ENCODE measurements at regions not wholly inside any gene's neighbourhood (a gene's known extent, or its start where the extent isn't known, plus 50 kb on each side); places are given as distances from the start of the nearest gene placed in this dataset.

GRCh38 chr1:60245324-60245723, 171.8 kb upstream of the C1orf87 start:
- ATAC-seq (no peak), DNase-seq (no peak)
- H3K27me3 Mint-ChIP-seq, result no peaks in the 10 kb centered on the region
- H3K36me3 Mint-ChIP-seq (ENCODE audit: low read depth), result no peaks in the 10 kb centered on the region
- H3K27ac Mint-ChIP-seq, result no peak overlapping the region
- H3K4me1 Mint-ChIP-seq, result no peaks in the 10 kb centered on the region
- no peaks in the 10 kb centered on the region for H3K9me3 ChIP-seq (ENCODE audit: control insufficient read depth, low read length, poor library complexity, severe bottlenecking)
- H3K4me3 Mint-ChIP-seq, result no peak overlapping the region

DNA sequence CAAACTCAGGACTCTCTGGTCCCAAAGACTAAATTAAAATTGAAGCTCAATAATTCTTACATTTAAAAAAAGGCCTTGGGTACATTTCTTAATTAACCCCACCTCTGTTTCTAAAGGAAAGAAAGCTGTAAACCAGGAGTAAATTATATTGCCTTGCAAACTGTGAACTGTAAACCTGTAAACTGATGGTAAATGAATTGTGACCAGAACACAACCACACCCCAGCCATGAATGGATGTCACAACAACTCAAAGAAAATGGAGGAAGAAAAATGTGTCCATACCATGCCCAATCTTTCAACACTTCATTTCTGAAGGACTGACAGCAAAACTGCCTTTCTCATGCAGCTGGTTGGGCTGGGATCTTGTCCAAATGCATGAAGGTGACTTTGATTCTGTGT, 171.3 kb upstream of the C1orf87 start:
- H3K9me3 ChIP-seq (ENCODE audit: control insufficient read depth, low read length, poor library complexity, severe bottlenecking), result no peaks in the 10 kb centered on the region
- no peaks in the 10 kb centered on the region for H3K27me3 Mint-ChIP-seq
- H3K27ac Mint-ChIP-seq, result no peak overlapping the region
- H3K4me3 Mint-ChIP-seq, result no peak overlapping the region
- no peaks in the 10 kb centered on the region for H3K36me3 Mint-ChIP-seq (ENCODE audit: low read depth)
- DNase-seq, result no peak
- H3K4me1 Mint-ChIP-seq, result no peaks in the 10 kb centered on the region
- no peak for ATAC-seq

- Mint-ChIP-seq H3K36me3 (ENCODE audit: low read depth) (no peaks in the 10 kb centered on the region), H3K4me1 (no peaks in the 10 kb centered on the region), H3K27me3 (no peaks in the 10 kb centered on the region), H3K4me3 (no peak overlapping the region), H3K27ac (no peak overlapping the region)
- no peak for ATAC-seq
- no peak for DNase-seq
- no peaks in the 10 kb centered on the region for H3K9me3 ChIP-seq (ENCODE audit: control insufficient read depth, low read length, poor library complexity, severe bottlenecking)
Measured at GRCh38 chr1:60235275-60235674, 161.7 kb upstream of the C1orf87 start.

DNA sequence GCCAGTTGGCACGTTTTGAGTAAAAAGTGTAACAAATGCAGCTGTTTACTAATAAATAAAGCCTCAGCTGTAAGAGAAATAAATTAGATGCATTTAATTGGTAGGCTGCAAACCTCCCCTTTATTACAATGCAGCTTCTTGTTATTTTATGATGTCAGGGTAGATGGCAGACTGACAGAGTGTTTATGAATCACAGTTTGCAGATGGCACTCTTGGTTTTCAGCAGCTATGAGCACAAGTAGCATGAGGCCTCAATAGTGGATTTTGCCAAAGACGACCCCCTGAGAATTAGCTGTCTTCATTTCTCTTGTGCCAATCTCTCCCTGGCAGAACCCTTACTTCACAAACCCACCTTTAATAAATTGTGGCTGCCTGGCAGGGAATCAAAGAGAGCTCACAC, 161.2 kb upstream of the C1orf87 start:
- DNase-seq, result no peak
- H3K27ac Mint-ChIP-seq, result no peak overlapping the region
- no peak for ATAC-seq
- H3K36me3 Mint-ChIP-seq (ENCODE audit: low read depth), result no peaks in the 10 kb centered on the region
- H3K4me3 Mint-ChIP-seq, result no peak overlapping the region
- H3K9me3 ChIP-seq (ENCODE audit: control insufficient read depth, low read length, poor library complexity, severe bottlenecking), result no peaks in the 10 kb centered on the region
- H3K4me1 Mint-ChIP-seq, result no peaks in the 10 kb centered on the region
- no peaks in the 10 kb centered on the region for H3K27me3 Mint-ChIP-seq

DNA sequence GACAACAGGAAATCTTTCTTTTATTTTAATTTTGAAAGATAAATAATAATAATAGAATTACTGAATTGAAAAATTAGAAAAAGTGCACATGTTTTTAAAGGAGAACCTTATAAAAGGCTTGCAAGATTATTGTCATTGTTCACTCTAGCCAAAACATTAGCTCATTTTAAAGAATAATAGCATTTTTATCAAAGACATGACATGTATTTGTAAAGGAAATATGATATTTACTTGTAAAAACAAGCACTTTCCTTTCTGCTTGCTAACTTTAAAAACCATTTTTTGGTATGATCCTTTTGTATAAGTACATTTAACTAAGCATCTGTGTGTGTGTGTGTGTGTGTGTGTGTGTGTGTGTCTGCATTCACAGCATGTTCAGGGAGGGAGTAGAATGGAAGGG, 156.3 kb upstream of the C1orf87 start:
- Mint-ChIP-seq H3K4me3 (no peak overlapping the region), H3K4me1 (no peaks in the 10 kb centered on the region), H3K27ac (no peak overlapping the region), H3K36me3 (ENCODE audit: low read depth) (no peaks in the 10 kb centered on the region), H3K27me3 (no peaks in the 10 kb centered on the region)
- no peak for ATAC-seq
- no peak for DNase-seq
- H3K9me3 ChIP-seq (ENCODE audit: control insufficient read depth, low read length, poor library complexity, severe bottlenecking), result no peaks in the 10 kb centered on the region

DNA sequence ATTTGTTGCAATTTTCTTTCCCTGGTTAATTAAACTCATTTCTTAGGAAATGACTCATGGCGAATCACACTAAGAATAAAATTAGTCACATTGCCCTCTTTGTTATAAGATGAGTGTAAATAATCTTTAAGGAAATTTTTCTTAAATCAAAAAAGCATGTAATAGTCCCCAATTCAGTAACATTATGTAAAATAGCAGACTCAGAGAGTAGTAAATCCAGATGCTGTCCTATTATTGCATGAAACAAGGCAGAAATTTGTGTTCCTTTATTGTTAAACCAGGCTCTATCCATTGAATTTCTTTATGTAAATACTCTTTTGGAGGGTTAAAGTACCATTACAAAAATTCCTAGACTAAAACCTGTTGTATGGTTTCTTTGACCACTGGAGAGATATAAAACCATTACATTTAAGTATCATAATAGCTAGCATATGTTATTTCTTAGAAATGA, 154.5 kb upstream of the C1orf87 start:
- no peak for ATAC-seq
- no peaks in the 10 kb centered on the region for H3K4me1 Mint-ChIP-seq
- no peak for DNase-seq
- H3K36me3 Mint-ChIP-seq (ENCODE audit: low read depth), result no peaks in the 10 kb centered on the region
- no peak overlapping the region for H3K27ac Mint-ChIP-seq
- H3K27me3 Mint-ChIP-seq, result no peaks in the 10 kb centered on the region
- H3K4me3 Mint-ChIP-seq, result no peak overlapping the region
- no peaks in the 10 kb centered on the region for H3K9me3 ChIP-seq (ENCODE audit: control insufficient read depth, low read length, poor library complexity, severe bottlenecking)

DNA sequence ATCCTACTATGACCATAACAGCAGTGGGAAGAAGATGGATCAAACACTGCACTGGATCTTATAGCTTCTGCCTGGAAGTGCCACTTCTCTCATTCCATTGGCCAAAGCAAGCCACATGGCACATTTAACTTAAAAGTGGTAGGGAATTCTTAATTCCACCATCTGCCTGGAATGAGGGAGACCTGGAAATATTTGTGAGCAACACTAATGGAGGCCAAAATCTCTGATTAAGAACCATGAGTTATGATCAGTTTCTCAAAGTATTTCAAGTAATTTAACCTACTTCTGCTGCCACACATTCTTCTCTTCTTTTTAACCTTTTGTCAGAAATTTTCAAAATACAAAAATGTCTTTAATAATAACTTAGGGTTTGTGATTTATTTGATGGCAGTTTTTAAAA, 154.0 kb upstream of the C1orf87 start:
- no peaks in the 10 kb centered on the region for H3K4me1 Mint-ChIP-seq
- DNase-seq (no peak), ATAC-seq (no peak)
- no peak overlapping the region for H3K27ac Mint-ChIP-seq
- no peaks in the 10 kb centered on the region for H3K27me3 Mint-ChIP-seq
- no peaks in the 10 kb centered on the region for H3K9me3 ChIP-seq (ENCODE audit: control insufficient read depth, low read length, poor library complexity, severe bottlenecking)
- no peaks in the 10 kb centered on the region for H3K36me3 Mint-ChIP-seq (ENCODE audit: low read depth)
- H3K4me3 Mint-ChIP-seq, result no peak overlapping the region

GRCh38 chr1:60225486-60225885, 151.9 kb upstream of the C1orf87 start:
- no peaks in the 10 kb centered on the region for H3K27me3 Mint-ChIP-seq
- H3K4me3 Mint-ChIP-seq, result no peak overlapping the region
- DNase-seq (no peak), ATAC-seq (no peak)
- H3K4me1 Mint-ChIP-seq, result no peaks in the 10 kb centered on the region
- H3K36me3 Mint-ChIP-seq (ENCODE audit: low read depth), result no peaks in the 10 kb centered on the region
- no peaks in the 10 kb centered on the region for H3K9me3 ChIP-seq (ENCODE audit: control insufficient read depth, low read length, poor library complexity, severe bottlenecking)
- H3K27ac Mint-ChIP-seq, result no peak overlapping the region

GRCh38 chr1:60224523-60224922, 151.0 kb upstream of the C1orf87 start:
- no peak for DNase-seq
- H3K9me3 ChIP-seq (ENCODE audit: control insufficient read depth, low read length, poor library complexity, severe bottlenecking), result no peaks in the 10 kb centered on the region
- H3K27me3 Mint-ChIP-seq, result no peaks in the 10 kb centered on the region
- ATAC-seq, result no peak
- no peak overlapping the region for H3K27ac Mint-ChIP-seq
- H3K4me1 Mint-ChIP-seq, result no peaks in the 10 kb centered on the region
- H3K4me3 Mint-ChIP-seq, result no peak overlapping the region
- H3K36me3 Mint-ChIP-seq (ENCODE audit: low read depth), result no peaks in the 10 kb centered on the region

DNA sequence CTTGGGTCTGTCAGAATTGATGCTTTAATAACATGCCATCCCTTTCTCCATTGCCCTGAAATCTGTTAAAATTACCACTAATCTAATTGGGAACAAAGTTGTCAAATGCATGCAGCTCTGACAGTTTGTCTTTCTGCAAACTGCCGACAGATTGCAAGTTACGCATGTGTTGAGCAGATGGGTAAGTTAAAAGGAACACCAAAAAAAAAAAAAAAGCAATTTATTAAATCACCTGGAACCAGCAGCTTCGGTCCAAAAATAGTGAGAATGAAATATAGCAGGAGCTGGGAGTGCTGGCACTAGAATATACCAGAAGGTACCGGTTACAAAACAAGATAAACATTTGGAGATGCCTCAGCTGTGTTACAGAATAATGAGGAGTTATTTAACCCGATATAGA, 149.6 kb upstream of the C1orf87 start:
- H3K27ac Mint-ChIP-seq, result no peak overlapping the region
- peaks cover 2% of the 10 kb centered on the region for H3K4me1 Mint-ChIP-seq
- no peaks in the 10 kb centered on the region for H3K36me3 Mint-ChIP-seq (ENCODE audit: low read depth)
- no peaks in the 10 kb centered on the region for H3K9me3 ChIP-seq (ENCODE audit: control insufficient read depth, low read length, poor library complexity, severe bottlenecking)
- ATAC-seq, result no peak
- DNase-seq, result no peak
- no peaks in the 10 kb centered on the region for H3K27me3 Mint-ChIP-seq
- H3K4me3 Mint-ChIP-seq, result no peak overlapping the region

GRCh38 chr1:60222360-60223115, 149.0 kb upstream of the C1orf87 start:
- H3K27ac Mint-ChIP-seq, result no peak overlapping the region
- H3K27me3 Mint-ChIP-seq, result no peaks in the 10 kb centered on the region
- DNase-seq, result no peak
- peaks cover 2% of the 10 kb centered on the region for H3K4me1 Mint-ChIP-seq
- no peak for ATAC-seq
- H3K36me3 Mint-ChIP-seq (ENCODE audit: low read depth), result no peaks in the 10 kb centered on the region
- H3K4me3 Mint-ChIP-seq, result no peak overlapping the region
- no peaks in the 10 kb centered on the region for H3K9me3 ChIP-seq (ENCODE audit: control insufficient read depth, low read length, poor library complexity, severe bottlenecking)

GRCh38 chr1:60213253-60213652, 139.7 kb upstream of the C1orf87 start:
- Mint-ChIP-seq H3K27me3 (no peaks in the 10 kb centered on the region), H3K27ac (no peak overlapping the region), H3K4me1 (no peaks in the 10 kb centered on the region), H3K36me3 (ENCODE audit: low read depth) (no peaks in the 10 kb centered on the region), H3K4me3 (no peak overlapping the region)
- no peaks in the 10 kb centered on the region for H3K9me3 ChIP-seq (ENCODE audit: control insufficient read depth, low read length, poor library complexity, severe bottlenecking)
- DNase-seq (no peak), ATAC-seq (no peak)

DNA sequence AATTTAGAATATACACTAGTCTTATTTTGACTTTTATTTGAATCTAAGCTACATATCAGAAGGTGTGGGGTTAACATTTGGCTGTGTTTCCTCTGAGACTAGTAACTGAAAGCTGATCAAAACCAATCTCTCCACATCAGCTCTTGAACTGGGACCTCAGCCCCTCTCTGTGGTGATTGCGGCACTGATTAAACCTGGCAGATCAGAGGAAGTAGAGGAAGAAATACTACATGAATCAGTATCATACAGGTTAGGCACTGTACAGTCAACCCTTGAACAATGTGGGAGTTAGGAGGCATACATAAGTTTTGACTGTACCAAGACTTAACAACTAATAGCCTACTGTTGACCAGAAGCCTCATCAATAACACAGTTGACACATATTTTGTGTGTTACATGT, 122.5 kb upstream of the C1orf87 start:
- Mint-ChIP-seq H3K4me1 (no peaks in the 10 kb centered on the region), H3K27me3 (no peaks in the 10 kb centered on the region), H3K4me3 (no peak overlapping the region), H3K36me3 (ENCODE audit: low read depth) (no peaks in the 10 kb centered on the region), H3K27ac (no peak overlapping the region)
- H3K9me3 ChIP-seq (ENCODE audit: control insufficient read depth, low read length, poor library complexity, severe bottlenecking), result peaks cover 6% of the 10 kb centered on the region
- DNase-seq (no peak), ATAC-seq (no peak)

DNA sequence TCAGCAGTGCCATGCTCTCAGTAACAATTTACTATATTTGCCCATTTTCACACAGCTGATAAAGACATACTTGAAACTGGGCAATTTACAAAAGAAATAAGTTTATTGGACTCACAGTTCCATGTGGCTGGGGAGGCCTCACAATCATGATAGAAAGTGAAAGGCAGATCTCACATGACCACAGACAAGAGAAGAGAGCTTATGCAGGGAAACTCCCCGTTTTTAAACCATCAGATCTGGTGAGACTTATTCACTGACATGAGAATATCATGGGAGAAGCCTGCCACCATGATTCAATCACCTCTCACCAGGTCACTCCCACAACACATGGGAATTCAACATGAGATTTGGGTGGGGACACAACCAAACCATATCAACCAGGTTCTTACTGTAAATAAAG, 112.1 kb upstream of the C1orf87 start:
- Mint-ChIP-seq H3K4me1 (no peaks in the 10 kb centered on the region), H3K4me3 (no peak overlapping the region), H3K27ac (no peak overlapping the region), H3K27me3 (no peaks in the 10 kb centered on the region), H3K36me3 (ENCODE audit: low read depth) (no peaks in the 10 kb centered on the region)
- ATAC-seq (no peak), DNase-seq (no peak)
- H3K9me3 ChIP-seq (ENCODE audit: control insufficient read depth, low read length, poor library complexity, severe bottlenecking), result no peaks in the 10 kb centered on the region

Data from T-helper 17 cell (primary cell).